ENCODE measurements at regions not wholly inside any gene's neighbourhood (a gene's known extent, or its start where the extent isn't known, plus 50 kb on each side); places are given as distances from the start of the nearest gene placed in this dataset.

- H3K27ac ChIP-seq = no peak overlapping the region
- H3K36me3 ChIP-seq (ENCODE audit: low read depth, missing control alignments) = no peaks in the 10 kb centered on the region
- no peaks in the 10 kb centered on the region for H3K4me1 ChIP-seq
- H3K9me3 ChIP-seq = no peaks in the 10 kb centered on the region
- intact Hi-C loops (cut with DNase I; ENCODE audit: low total_unique reads) = no loop called here
- H3K27me3 ChIP-seq = no peaks in the 10 kb centered on the region
- TF ChIP-seq, protein P1, sequence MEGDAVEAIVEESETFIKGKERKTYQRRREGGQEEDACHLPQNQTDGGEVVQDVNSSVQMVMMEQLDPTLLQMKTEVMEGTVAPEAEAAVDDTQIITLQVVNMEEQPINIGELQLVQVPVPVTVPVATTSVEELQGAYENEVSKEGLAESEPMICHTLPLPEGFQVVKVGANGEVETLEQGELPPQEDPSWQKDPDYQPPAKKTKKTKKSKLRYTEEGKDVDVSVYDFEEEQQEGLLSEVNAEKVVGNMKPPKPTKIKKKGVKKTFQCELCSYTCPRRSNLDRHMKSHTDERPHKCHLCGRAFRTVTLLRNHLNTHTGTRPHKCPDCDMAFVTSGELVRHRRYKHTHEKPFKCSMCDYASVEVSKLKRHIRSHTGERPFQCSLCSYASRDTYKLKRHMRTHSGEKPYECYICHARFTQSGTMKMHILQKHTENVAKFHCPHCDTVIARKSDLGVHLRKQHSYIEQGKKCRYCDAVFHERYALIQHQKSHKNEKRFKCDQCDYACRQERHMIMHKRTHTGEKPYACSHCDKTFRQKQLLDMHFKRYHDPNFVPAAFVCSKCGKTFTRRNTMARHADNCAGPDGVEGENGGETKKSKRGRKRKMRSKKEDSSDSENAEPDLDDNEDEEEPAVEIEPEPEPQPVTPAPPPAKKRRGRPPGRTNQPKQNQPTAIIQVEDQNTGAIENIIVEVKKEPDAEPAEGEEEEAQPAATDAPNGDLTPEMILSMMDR (IDR thresholded peaks at IDR 0.05) = no peak
- TF ChIP-seq POLR2A (IDR thresholded peaks at IDR 0.05) = no peak
- WGBS, 2 donors = 69 to 85% methylated on average over 2 of the region's 2 CpGs
- H3K4me3 ChIP-seq = no peak overlapping the region
- no peak for DNase-seq
These were observed 108.0 kb upstream of the PDE5A start for GRCh38 chr4:119736559-119736958.

GRCh38 chr4:119735165-119735651 lies 106.6 kb upstream of the PDE5A start:
- H3K36me3 ChIP-seq (ENCODE audit: low read depth, missing control alignments) = no peaks in the 10 kb centered on the region
- WGBS, 2 donors = 64 to 86% methylated on average over 1 of the region's 1 CpG
- no peaks in the 10 kb centered on the region for H3K27me3 ChIP-seq
- no peak for DNase-seq
- TF ChIP-seq, protein P1 (IDR thresholded peaks at IDR 0.05) = no peak
- intact Hi-C loops (cut with DNase I; ENCODE audit: low total_unique reads) = no loop called here
- H3K9me3 ChIP-seq = no peaks in the 10 kb centered on the region
- H3K4me3 ChIP-seq = no peak overlapping the region
- H3K27ac ChIP-seq = peak overlapping the region; percentile 9 to 62
- H3K4me1 ChIP-seq = peaks cover 6% of the 10 kb centered on the region

GRCh38 chr4:119733431-119733830 lies 104.8 kb upstream of the PDE5A start:
- 100% methylated on average over 1 of the region's 1 CpG for WGBS, 2 donors
- H3K4me1 ChIP-seq = peaks cover 11% of the 10 kb centered on the region
- TF ChIP-seq POLR2A (IDR thresholded peaks at IDR 0.05) = no peak
- TF ChIP-seq, protein P1 (IDR thresholded peaks at IDR 0.05) = no peak
- no peak overlapping the region for H3K4me3 ChIP-seq
- intact Hi-C loops (cut with DNase I; ENCODE audit: low total_unique reads) = no loop called here
- H3K27ac ChIP-seq = no peak overlapping the region
- no peaks in the 10 kb centered on the region for H3K9me3 ChIP-seq
- no peaks in the 10 kb centered on the region for H3K36me3 ChIP-seq (ENCODE audit: low read depth, missing control alignments)
- H3K27me3 ChIP-seq = no peaks in the 10 kb centered on the region
- DNase-seq = no peak

GRCh38 chr4:119731778-119732177 lies 103.2 kb upstream of the PDE5A start:
- DNase-seq = no peak
- TF ChIP-seq POLR2A (IDR thresholded peaks at IDR 0.05) = no peak
- TF ChIP-seq, protein P1 (IDR thresholded peaks at IDR 0.05) = no peak
- Histone ChIP-seq H3K4me3 (no peak overlapping the region), H3K4me1 (peaks cover 11% of the 10 kb centered on the region), H3K36me3 (ENCODE audit: low read depth, missing control alignments) (no peaks in the 10 kb centered on the region), H3K27me3 (no peaks in the 10 kb centered on the region), H3K9me3 (no peaks in the 10 kb centered on the region), H3K27ac (no peak overlapping the region)
- WGBS, 2 donors = 80 to 87% methylated on average over 5 of the region's 5 CpGs
- intact Hi-C loops (cut with DNase I; ENCODE audit: low total_unique reads) = no loop called here

- Histone ChIP-seq H3K27ac (no peak overlapping the region), H3K27me3 (no peaks in the 10 kb centered on the region), H3K36me3 (ENCODE audit: low read depth, missing control alignments) (no peaks in the 10 kb centered on the region), H3K4me3 (no peak overlapping the region), H3K9me3 (no peaks in the 10 kb centered on the region), H3K4me1 (peaks cover 12% of the 10 kb centered on the region)
- DNase-seq = no peak
- WGBS, 2 donors = 67 to 84% methylated on average over 3 of the region's 3 CpGs
- intact Hi-C loops (cut with DNase I; ENCODE audit: low total_unique reads) = no loop called here
- TF ChIP-seq, protein P1 (IDR thresholded peaks at IDR 0.05) = no peak
- no peak for TF ChIP-seq POLR2A (IDR thresholded peaks at IDR 0.05)
These were observed 102.6 kb upstream of the PDE5A start for GRCh38 chr4:119731146-119731742.

All from testis (tissue), 2 donors.